ENCODE measurements at regions not wholly inside any gene's neighbourhood (a gene's known extent, or its start where the extent isn't known, plus 50 kb on each side); places are given as distances from the start of the nearest gene placed in this dataset.

GRCh38 chr3:31482493-31483200 is 50.1 kb upstream of the STT3B start:
- DNase-seq (ENCODE audit: low spot score) (no peak), ATAC-seq (no peak)
- Mint-ChIP-seq H3K27ac (no peak overlapping the region), H3K36me3 (peaks cover 11% of the 10 kb centered on the region), H3K9me3 (peaks cover 4% of the 10 kb centered on the region), H3K27me3 (peaks cover 8 to 13% of the 10 kb centered on the region in 2 donors), H3K4me1 (ENCODE audit: low read depth in 2 of 2) (peaks cover 0 to 4% of the 10 kb centered on the region in 2 donors), H3K4me3 (no peak overlapping the region)
